GM12872 (cell line): ENCODE measurements at regions not wholly inside any gene's neighbourhood (a gene's known extent, or its start where the extent isn't known, plus 50 kb on each side); places are given as distances from the start of the nearest gene placed in this dataset.

Experiments used
- CTCF ChIP-seq: IDR thresholded peaks from 3 replicates; pipeline ENCODE4 v1.5.1; 2011; ENCODE audit warnings: low read depth, mild to moderate bottlenecking, low read length, moderate library complexity; ENCODE audit not compliant: insufficient read depth

DNA sequence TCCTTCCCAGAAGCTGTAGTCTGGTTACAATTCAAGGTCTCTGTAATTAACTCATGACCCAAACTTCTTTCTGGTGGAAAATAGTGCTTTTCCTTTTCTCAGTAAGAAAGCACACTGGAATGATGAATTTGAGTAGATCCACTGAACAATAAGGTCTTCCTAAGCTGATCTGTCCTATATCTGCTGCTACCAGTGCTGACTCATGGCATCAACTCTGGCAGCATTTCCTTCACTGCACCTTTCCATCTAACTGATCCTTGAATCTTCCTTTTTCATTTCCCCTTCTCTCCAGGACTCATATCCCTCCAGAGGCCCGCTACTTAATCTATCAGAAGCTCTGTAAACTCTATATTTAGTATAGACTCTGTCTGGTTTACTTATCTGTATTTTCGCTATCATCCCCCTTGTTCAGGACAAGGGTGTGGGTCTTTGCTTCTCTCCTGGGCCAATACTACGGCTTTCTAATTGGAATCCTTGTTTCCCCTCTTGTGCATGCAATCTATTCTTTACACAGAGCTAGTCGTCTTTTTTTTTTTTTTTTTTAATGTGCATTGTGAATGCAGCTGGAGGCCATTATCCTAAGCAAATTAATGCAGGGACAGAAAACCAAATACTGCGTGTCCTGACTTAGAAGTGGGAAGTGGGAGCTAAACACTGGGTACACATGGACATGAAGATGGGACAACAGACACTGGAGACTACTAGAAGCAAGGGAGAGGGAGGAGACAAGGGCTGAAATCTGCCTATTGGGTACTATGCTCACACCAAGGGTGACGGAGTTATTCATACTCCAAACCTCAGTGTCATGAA lies 192.2 kb upstream of the RPS23 start:
- no peak for TF ChIP-seq CTCF

- TF ChIP-seq CTCF = no peak
These were observed 188.9 kb upstream of the RPS23 start for GRCh38 chr5:82466986-82467561.

DNA sequence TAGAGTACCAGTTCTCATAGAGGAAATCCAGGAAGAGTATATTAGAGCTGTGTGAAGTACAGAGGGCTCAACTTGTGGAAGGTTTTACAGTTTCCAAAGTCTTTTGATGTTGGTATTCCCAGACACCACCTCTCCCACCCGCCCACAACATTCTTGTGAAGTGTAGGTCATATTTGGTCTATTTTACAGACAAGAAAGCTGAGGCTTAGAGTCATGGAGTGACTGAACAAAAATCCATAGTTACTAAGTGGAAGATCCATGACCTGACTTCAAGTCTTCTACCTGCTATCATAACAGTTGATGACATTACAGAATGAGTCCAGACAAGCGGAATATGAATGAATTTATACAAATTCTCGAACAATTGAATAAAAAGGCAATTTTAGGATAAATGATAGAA lies 187.1 kb upstream of the RPS23 start:
- no peak for TF ChIP-seq CTCF

DNA sequence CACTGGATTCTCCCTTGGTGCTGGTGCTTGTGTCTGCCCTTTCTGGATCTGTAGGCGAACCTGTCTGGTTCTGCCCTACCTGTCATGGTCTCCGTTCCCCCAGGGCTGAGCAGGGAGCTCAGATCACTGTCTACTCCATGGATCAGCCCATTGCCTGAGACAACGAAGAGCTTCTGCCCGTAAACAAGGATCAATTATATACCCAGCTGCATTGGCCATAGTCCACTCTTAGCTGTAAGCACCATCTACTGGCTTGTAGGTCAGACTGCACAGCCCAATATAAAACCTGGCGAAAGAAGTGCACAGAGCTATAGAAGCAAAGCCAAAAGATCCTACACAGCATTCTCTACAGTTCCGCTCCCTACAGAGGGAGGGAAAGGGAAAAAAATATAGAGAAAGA lies 181.5 kb upstream of the RPS23 start:
- no peak for TF ChIP-seq CTCF

DNA sequence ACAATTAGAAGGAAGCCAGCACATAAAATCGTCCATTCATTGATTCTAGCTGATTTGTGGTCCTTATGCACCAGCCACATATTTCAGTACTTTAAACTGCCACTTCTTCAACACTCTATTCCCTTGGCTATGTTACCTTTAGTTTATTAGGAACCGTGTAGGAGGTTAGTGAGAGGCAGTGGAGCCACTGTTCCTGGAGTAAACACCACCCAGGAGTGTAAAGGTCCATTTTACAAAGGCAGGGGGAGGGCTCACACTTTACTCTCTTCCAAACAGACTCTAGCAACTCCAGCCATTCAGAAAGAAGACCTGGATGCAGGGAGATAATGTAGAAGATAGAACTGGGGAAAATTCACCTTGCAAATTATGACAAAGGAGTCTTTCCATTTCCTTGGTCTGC lies 170.2 kb upstream of the RPS23 start:
- no peak for TF ChIP-seq CTCF

DNA sequence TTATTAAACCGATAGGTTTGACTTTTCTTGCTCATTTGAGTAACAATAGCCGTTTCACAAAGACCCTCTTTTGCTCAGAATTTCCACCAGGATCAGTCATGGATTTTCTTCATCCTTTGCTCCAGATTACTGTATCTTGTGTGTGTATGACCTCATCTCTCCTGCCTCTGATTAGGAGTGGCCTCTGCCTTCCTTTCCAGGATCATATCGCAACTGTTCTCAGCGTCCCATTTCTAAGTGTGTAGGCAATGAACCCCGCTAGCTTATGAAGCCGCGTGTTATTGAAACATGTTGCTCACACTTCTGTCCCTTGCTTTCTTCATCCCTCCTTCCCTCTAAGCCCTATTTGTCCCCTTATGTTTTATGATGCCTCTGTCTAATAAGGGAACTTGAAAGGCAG lies 169.8 kb upstream of the RPS23 start:
- TF ChIP-seq CTCF = no peak

DNA sequence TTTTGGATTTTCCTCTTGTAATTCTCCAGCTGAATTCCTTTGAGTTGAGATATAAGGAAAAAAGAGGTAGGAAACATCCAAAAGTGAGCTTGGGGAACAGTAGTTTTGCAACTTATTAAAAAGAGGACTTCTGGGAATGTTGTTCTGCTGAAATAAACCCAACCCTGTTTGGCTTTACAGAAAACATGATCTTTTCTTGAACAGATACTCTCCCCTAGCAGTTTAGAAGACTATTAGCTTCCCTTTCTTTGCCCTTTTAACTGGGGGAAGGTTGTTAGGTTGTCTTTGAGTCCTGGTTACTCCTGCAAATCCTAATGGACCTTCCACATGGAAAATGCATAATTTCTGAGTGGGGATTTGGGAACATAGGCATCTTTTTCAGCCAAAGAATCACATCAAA lies 168.7 kb upstream of the RPS23 start:
- TF ChIP-seq CTCF = no peak
